GM12872 (cell line): ENCODE measurements at regions not wholly inside any gene's neighbourhood (a gene's known extent, or its start where the extent isn't known, plus 50 kb on each side); places are given as distances from the start of the nearest gene placed in this dataset.

Experiments
- TF ChIP-seq, protein P1 (sequence below): IDR thresholded peaks from 3 replicates; pipeline ENCODE4 v1.5.1; 2011; ENCODE audit warnings: low read depth, mild to moderate bottlenecking, low read length, moderate library complexity; ENCODE audit not compliant: insufficient read depth

DNA sequence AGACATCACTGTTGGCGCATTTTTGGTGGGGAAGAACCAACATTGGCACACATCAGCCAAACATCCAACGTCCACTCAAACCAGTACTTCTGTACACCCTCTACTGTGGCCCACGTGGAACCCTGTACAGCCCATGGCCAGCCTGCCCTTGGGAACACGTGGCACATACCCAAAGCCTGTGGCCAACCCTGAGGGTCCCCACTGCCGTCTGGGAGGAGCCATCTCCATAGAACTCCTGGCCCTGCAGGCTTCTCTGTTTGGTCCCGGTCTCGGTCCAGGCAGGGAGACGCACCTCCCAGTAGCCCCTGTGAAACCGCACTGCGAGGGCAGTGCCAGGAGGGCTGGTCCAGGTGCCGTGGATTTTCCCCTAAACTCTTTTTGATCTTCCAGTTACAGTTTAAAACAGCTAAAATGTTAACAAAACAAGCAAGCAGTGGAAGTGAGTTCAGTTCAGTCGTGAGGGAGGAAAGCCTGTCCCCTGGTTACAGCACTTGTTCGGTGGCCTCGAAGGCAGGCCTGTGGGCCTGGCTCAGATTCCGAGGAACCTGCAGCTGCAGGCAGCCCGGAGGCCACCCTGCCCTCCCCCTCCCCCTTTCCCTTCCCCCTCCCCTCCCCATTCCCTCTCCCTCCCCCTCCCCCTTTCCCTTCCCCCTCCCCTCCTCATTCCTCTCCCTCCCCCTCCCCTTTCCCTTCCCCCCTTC is 233.7 kb downstream of the DLL1 start:
- TF ChIP-seq, protein P1, sequence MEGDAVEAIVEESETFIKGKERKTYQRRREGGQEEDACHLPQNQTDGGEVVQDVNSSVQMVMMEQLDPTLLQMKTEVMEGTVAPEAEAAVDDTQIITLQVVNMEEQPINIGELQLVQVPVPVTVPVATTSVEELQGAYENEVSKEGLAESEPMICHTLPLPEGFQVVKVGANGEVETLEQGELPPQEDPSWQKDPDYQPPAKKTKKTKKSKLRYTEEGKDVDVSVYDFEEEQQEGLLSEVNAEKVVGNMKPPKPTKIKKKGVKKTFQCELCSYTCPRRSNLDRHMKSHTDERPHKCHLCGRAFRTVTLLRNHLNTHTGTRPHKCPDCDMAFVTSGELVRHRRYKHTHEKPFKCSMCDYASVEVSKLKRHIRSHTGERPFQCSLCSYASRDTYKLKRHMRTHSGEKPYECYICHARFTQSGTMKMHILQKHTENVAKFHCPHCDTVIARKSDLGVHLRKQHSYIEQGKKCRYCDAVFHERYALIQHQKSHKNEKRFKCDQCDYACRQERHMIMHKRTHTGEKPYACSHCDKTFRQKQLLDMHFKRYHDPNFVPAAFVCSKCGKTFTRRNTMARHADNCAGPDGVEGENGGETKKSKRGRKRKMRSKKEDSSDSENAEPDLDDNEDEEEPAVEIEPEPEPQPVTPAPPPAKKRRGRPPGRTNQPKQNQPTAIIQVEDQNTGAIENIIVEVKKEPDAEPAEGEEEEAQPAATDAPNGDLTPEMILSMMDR, result no peak

DNA sequence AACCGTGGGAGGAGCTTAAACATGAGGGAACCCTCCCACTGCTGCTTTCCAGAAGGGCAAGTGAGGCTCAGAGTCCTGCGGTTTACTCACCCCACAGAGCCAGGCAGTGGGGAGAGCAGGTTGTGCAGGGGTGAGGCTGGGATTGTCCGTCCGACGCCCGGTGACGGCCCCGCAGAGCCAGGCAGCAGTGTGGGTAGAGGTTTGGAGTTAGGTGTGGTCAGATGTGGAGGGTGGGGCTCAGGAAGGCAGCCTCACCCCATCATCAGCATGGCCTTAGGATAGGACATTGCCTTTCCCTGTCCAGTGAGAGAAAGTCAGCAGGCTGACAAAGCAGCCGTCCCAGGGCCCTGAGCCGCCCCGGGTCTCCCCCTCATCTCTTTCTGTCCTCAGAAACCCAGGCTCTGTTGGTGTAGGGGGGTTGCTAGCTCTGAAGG is 234.6 kb downstream of the DLL1 start:
- TF ChIP-seq, protein P1, result no peak

DNA sequence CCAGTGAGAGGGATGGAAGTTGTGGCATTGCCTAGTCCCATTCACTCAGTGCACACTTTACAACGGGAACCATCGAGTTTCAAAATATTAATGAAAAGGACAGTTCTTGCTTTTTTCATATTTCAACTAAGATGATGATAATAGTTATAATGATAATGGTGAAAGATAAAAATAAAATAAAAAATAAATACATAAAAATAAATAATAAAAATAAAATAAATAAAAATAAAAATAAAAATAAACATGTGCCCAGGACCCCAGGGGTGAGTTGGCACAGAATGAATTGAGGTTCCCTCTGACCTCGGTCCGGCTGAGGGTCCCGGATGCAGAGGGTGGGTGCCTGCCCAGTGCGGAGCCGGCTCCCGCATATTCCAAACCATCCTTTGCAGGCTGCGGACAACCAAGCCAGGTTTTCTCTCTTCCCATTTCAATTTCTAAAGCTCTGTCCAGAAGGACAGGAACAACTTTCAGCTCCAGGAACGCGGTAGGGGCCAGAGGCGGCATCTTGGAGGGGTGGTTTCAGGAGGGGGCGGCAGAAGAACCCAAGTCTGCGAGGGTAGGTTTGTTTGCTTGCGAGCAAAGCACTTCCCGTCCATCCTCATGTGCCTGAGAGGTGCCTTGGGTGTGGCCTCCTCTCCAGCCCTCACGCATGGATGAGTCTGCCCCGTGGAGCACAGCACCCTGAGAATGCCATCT is 236.8 kb downstream of the DLL1 start:
- TF ChIP-seq, protein P1, result no peak

DNA sequence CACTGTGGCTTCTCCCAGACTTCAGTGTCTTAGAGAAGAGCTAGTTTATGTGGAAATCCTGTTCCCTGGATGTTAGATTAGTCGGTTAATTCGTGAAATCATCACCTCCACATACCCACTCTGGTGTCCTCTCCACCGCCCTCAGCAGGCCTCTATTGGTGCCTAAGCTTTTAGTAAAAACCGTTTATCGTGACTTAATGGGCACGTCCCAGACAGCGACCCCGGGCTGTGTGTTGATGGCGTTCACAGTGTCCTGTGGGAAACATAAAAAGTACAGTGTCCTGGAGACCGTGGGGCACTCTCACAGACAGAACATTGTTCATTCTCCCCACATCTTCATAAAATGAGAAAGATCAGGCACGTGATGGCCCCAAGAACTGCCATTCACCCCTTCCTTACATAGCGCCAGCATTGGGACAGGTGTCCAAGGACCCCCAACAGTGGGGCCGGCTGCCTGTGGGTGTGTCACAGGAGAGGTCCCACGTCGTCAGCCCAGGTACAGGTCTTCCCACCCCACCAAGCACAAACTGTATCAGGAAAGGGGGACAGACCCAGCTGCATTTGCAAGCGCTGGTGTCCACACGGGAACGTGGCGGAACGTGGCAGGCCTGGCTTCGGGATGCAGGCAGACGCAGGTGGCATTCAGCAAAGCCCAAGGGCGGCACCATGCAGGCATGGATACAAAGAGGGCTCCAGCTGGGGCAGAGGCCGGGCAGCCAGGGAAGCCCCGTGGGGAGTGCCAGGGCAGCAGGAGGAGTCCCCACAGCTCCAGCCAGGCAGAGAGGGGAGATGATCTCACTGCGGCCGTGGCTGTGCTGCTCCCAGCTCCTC is 237.7 kb downstream of the DLL1 start:
- TF ChIP-seq, protein P1, result no peak

DNA sequence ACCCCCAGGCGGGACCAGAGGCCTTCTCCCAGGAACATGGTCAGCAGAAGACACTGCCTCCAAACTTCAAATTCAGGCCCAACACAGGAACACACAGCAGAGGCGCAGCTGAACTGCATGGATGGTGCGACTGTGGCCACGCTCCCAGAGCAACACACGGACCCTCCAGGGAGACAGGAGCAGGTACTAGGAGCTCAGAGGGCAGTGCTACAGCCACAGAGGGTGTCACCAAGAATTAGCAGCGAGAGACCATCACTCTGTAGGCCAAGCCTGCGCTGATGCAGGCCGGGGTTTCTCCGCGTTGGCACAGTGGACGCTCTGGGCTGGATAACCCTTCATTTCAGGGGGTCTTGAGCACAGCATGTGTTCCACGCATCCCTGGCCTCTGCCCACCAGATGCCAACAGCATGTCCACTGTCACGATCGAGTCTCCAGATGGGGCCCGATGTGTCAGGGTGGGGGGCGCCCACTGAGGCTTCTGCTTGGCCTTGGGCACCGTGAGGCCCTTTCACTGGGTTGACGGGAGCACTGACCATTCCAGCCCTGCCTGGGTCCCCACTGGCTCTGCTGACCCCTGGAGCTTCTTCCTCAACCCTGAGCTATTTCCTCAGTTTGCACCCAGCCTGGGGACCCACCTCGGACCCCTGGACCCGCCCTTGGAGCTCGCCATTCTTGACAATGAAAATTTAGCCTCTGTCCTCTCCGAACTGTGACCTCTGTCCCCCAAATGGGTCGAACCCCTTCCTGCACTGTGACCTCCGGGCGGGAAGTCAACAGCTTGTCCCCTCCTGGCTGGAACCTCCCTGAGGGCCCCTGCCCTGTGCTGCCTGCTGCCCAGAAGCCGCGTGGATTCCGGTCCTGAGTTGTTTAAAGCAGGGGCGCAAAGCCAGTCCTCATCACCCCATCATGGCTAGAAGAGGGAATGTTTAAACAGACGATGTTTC is 239.4 kb downstream of the DLL1 start:
- TF ChIP-seq, protein P1, result no peak

DNA sequence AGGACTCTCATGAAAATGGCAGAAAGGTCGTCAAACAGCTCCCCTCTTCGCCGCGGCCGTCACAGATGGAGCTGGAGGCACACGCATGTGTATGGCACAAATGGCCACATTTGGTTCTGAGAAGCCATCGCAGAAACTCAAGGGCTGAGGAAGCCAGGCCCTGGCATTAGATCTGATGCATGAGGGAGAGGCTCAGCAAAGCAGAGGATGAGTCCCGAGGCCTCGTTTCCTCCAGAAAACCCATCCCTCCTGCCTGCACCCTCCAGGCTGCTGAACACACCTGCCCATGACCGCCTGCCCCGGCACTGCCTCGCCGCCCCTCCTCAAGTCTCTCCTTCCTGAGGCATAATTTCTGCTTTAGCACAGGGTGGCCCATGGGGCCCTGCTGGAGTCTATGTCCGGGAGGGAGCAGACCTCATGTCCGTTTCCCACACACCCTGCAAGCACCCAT is 240.3 kb downstream of the DLL1 start:
- TF ChIP-seq, protein P1, result no peak
